PC-9 (cell line): ENCODE measurements at regions not wholly inside any gene's neighbourhood (a gene's known extent, or its start where the extent isn't known, plus 50 kb on each side); places are given as distances from the start of the nearest gene placed in this dataset.

Experiments
- BruUV-seq: library from RNA; stranded (reverse); fragments of 400-500 nt; replicated peaks from 2 replicates; lab custom pipeline; 2021; lab: Mats Ljungman, UMichigan
- CTCF ChIA-PET: fragments of 300-600 bp; sonication (Branson Sonifier 250); formaldehyde crosslinking; loops from one replicate; lab custom pipeline; 2022; ENCODE audit warnings: antibody characterized with exemption; lab: Charles Lee
- POLR2A ChIA-PET: fragments of 300-600 bp; sonication (Branson Sonifier 250); formaldehyde crosslinking; loops from one replicate; lab custom pipeline; 2022; ENCODE audit warnings: antibody characterized with exemption; ENCODE audit not compliant: unreplicated experiment; lab: Charles Lee
- DNase-seq, 2 experiments: peaks; one replicate each; pipeline versions ENCODE4 v3.0.0 to v3.0.0-alpha.2; 2015 to 2022; ENCODE audit warnings: mixed read lengths in 1 of 2
- H2AFZ ChIP-seq: fragments of 200-600 bp; sonication (generic); 2 replicates; pipeline ENCODE4 v1.8.1; 2017; ENCODE audit warnings: antibody characterized with exemption
- H3F3A ChIP-seq: fragments of 200-600 bp; sonication (generic); 2 replicates; pipeline ENCODE4 v1.8.1; 2017; ENCODE audit warnings: antibody characterized with exemption, mild to moderate bottlenecking, low read depth; ENCODE audit not compliant: insufficient read depth
- H3K27ac ChIP-seq: fragments of 200-600 bp; sonication (generic); 2 replicates; pipeline ENCODE4 v1.6.1; 2016; ENCODE audit warnings: mixed run types
- H3K27me3 ChIP-seq: fragments of 200-600 bp; sonication (generic); 2 replicates; pipeline ENCODE4 v1.6.1; 2016; ENCODE audit warnings: low read depth, mixed run types; ENCODE audit not compliant: insufficient read depth
- H3K36me3 ChIP-seq: fragments of 200-600 bp; sonication (generic); 2 replicates; pipeline ENCODE4 v1.6.1; 2016; ENCODE audit warnings: low read depth, mixed run types
- H3K4me1 ChIP-seq: fragments of 200-600 bp; sonication (generic); replicated peaks from 2 replicates; pipeline ENCODE4 v1.6.1; 2016; ENCODE audit warnings: mixed run types; ENCODE audit not compliant: insufficient read depth
- H3K4me2 ChIP-seq: fragments of 200-600 bp; sonication (generic); 2 replicates; pipeline ENCODE4 v1.6.1; 2017; ENCODE audit warnings: mixed run types
- H3K4me3 ChIP-seq: fragments of 200-600 bp; sonication (generic); 2 replicates; pipeline ENCODE4 v1.6.1; 2016; ENCODE audit warnings: mixed run types
- H3K79me2 ChIP-seq: fragments of 200-600 bp; sonication (generic); 2 replicates; pipeline ENCODE4 v1.6.1; 2017; ENCODE audit warnings: low read depth, mixed run types
- H3K9me2 ChIP-seq: fragments of 200-600 bp; sonication (generic); 2 replicates; pipeline ENCODE4 v1.8.1; 2017; ENCODE audit warnings: mild to moderate bottlenecking; ENCODE audit not compliant: insufficient read depth
- H3K9me3 ChIP-seq: fragments of 200-600 bp; sonication (generic); 2 replicates; pipeline ENCODE4 v1.8.1; 2016; ENCODE audit warnings: low read depth; ENCODE audit not compliant: insufficient read depth
- H4K20me1 ChIP-seq: fragments of 200-600 bp; sonication (generic); 2 replicates; pipeline ENCODE4 v1.8.1; 2017; ENCODE audit not compliant: insufficient read depth
- CTCF ChIP-seq: fragments of 200-600 bp; sonication (generic); conservative IDR thresholded peaks from 2 replicates; pipeline ENCODE4 v1.6.1; 2017; ENCODE audit warnings: mixed run types, antibody characterized with exemption, mild to moderate bottlenecking, moderate library complexity
- EZH2 ChIP-seq: fragments of 200-600 bp; sonication (generic); IDR thresholded peaks from 2 replicates; pipeline ENCODE4 v1.8.0; 2017; ENCODE audit warnings: antibody characterized with exemption, low read depth
- intact Hi-C: fragments of 100-400 bp; cut with micrococcal nuclease; formaldehyde crosslinking; loops from one replicate; pipeline ENCODE4 v1.10.0; 2022; ENCODE audit not compliant: unreplicated experiment

GRCh38 chr10:63832686-63833085 is 311.5 kb downstream of the REEP3 start:
- POLR2A ChIA-PET = no interaction called here
- DNase-seq = no peak
- Histone ChIP-seq H3K79me2 (no peaks in the 10 kb centered on the region), H3K9me3 (no peaks in the 10 kb centered on the region), H3K4me3 (no peak overlapping the region), H3K27ac (no peak overlapping the region), H3K36me3 (no peaks in the 10 kb centered on the region), H3K4me1 (no peaks in the 10 kb centered on the region), H3K9me2 (no peaks in the 10 kb centered on the region), H3F3A (no peaks in the 10 kb centered on the region), H3K27me3 (0 out of 2 replicates have a peak, but pooled peaks cover 4% of the 10 kb centered on the region), H4K20me1 (no peaks in the 10 kb centered on the region), H3K4me2 (no peak overlapping the region), H2AFZ (no peak overlapping the region)
- no peak for TF ChIP-seq EZH2
- no peak for TF ChIP-seq CTCF
- CTCF ChIA-PET = interaction anchor here (0.6 kb wide), 1 partner anchor 13 kb away, joined by 3 read pairs; no protein-coding TSS in a partner anchor
- intact Hi-C loops = no loop called here
- no TSS peak for BruUV-seq

DNA sequence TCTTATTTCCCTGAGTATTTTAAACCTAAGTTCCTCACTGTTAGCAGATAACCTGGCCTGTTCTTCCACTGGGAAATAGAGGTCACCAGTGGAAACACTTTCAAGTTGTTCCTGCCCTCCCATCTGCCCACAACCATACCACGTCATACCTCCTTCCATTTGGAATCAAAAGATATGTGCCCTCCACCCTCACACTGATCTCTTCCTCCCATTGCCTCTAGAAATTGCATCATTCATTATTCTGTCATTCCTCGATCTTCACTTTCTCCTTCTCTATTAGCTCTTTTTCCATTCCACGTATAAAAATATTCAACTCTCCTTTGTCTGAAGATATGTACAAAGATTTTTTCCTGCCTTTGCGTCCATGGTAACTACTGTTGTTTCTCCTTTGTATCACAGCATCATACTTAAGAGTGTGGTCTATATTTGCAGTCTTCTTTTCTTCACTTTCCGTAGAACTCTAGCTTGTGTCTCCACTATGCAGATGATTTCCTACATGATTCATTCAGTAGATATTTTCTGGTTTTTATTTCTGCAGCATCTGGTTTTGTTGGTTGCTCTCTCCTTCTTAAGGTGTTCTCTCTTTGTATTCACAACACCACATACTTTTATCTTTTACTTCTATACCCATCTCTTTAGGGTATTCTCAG is 312.3 kb downstream of the REEP3 start:
- POLR2A ChIA-PET = no interaction called here
- no peak for TF ChIP-seq EZH2
- TF ChIP-seq CTCF = no peak
- Histone ChIP-seq H4K20me1 (no peaks in the 10 kb centered on the region), H3K27me3 (0 out of 2 replicates have a peak, but pooled peaks cover 4% of the 10 kb centered on the region), H2AFZ (no peak overlapping the region), H3K79me2 (no peaks in the 10 kb centered on the region), H3K27ac (no peak overlapping the region), H3K9me3 (no peaks in the 10 kb centered on the region), H3F3A (no peaks in the 10 kb centered on the region), H3K4me3 (no peak overlapping the region), H3K4me2 (no peak overlapping the region), H3K36me3 (no peaks in the 10 kb centered on the region), H3K4me1 (no peaks in the 10 kb centered on the region), H3K9me2 (no peaks in the 10 kb centered on the region)
- intact Hi-C loops = no loop called here
- CTCF ChIA-PET = no interaction called here
- DNase-seq = no peak
- no TSS peak for BruUV-seq

GRCh38 chr10:63836666-63837442 is 315.7 kb downstream of the REEP3 start:
- Histone ChIP-seq H3K36me3 (no peaks in the 10 kb centered on the region), H3K27me3 (peaks cover 25% of the 10 kb centered on the region), H3K79me2 (no peaks in the 10 kb centered on the region), H3K9me2 (no peaks in the 10 kb centered on the region), H3K4me2 (no peak overlapping the region), H3K9me3 (no peaks in the 10 kb centered on the region), H3K4me1 (no peaks in the 10 kb centered on the region), H3F3A (no peaks in the 10 kb centered on the region), H3K4me3 (no peak overlapping the region), H2AFZ (no peak overlapping the region), H3K27ac (no peak overlapping the region), H4K20me1 (no peaks in the 10 kb centered on the region)
- no peak for DNase-seq
- CTCF ChIA-PET = no interaction called here
- POLR2A ChIA-PET = no interaction called here
- intact Hi-C loops = no loop called here
- no TSS peak for BruUV-seq
- no peak for TF ChIP-seq CTCF
- TF ChIP-seq EZH2 = no peak
